ENCODE measurements at regions not wholly inside any gene's neighbourhood (a gene's known extent, or its start where the extent isn't known, plus 50 kb on each side); places are given as distances from the start of the nearest gene placed in this dataset.

DNA sequence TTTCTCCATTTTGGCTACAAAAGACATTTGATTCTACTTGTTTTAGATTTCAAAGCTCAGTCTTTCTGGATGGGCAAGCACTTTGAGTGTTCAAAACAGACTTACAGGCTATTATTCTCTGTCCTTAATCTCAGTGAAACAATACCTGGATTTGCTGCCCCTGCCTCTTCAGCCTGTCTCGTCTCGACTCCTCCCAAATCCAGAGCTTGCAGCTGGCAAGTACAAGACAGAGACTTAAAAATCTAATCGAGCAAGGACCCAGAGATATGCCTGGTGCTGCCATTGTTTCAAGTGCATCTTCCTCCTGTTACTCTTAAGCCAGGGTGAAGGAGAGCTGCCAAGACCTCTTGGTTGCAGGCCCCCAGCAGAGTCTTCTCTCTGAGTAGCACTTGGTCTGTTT lies 59.2 kb downstream of the LRRC30 start:
- TF ChIP-seq SP1 (IDR thresholded peaks at IDR 0.05; ENCODE audit: low read depth) (no peak), ZFX (IDR thresholded peaks at IDR 0.05) (no peak), JUND (IDR thresholded peaks at IDR 0.05) (no peak), RAD21 (IDR thresholded peaks at IDR 0.05; ENCODE audit: low read depth) (no peak), EZH2 (IDR thresholded peaks at IDR 0.05) (no peak), POLR2A (IDR thresholded peaks at IDR 0.05; ENCODE audit: borderline replicate concordance, extremely low read depth, insufficient read depth, insufficient read length) (no peak), TCF7L2 (IDR thresholded peaks at IDR 0.05; ENCODE audit: borderline replicate concordance, extremely low read depth, insufficient read depth, insufficient read length) (no peak), SRF (IDR thresholded peaks at IDR 0.05; ENCODE audit: low read depth) (no peak), ELF1 (IDR thresholded peaks at IDR 0.05; ENCODE audit: borderline replicate concordance, low read depth) (no peak), EZH2phosphoT487 (IDR thresholded peaks at IDR 0.05; ENCODE audit: borderline replicate concordance) (no peak)
- TF ChIP-seq, protein P1, sequence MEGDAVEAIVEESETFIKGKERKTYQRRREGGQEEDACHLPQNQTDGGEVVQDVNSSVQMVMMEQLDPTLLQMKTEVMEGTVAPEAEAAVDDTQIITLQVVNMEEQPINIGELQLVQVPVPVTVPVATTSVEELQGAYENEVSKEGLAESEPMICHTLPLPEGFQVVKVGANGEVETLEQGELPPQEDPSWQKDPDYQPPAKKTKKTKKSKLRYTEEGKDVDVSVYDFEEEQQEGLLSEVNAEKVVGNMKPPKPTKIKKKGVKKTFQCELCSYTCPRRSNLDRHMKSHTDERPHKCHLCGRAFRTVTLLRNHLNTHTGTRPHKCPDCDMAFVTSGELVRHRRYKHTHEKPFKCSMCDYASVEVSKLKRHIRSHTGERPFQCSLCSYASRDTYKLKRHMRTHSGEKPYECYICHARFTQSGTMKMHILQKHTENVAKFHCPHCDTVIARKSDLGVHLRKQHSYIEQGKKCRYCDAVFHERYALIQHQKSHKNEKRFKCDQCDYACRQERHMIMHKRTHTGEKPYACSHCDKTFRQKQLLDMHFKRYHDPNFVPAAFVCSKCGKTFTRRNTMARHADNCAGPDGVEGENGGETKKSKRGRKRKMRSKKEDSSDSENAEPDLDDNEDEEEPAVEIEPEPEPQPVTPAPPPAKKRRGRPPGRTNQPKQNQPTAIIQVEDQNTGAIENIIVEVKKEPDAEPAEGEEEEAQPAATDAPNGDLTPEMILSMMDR (IDR thresholded peaks at IDR 0.05 in 2 of 3, conservative IDR thresholded peaks at IDR 0.05 in 1 of 3; ENCODE audit: borderline replicate concordance in 1 of 3, insufficient read depth in 1 of 3, low read depth in 2 of 3, low read length in 2 of 3) = no peak
- TF ChIP-seq, protein P2, sequence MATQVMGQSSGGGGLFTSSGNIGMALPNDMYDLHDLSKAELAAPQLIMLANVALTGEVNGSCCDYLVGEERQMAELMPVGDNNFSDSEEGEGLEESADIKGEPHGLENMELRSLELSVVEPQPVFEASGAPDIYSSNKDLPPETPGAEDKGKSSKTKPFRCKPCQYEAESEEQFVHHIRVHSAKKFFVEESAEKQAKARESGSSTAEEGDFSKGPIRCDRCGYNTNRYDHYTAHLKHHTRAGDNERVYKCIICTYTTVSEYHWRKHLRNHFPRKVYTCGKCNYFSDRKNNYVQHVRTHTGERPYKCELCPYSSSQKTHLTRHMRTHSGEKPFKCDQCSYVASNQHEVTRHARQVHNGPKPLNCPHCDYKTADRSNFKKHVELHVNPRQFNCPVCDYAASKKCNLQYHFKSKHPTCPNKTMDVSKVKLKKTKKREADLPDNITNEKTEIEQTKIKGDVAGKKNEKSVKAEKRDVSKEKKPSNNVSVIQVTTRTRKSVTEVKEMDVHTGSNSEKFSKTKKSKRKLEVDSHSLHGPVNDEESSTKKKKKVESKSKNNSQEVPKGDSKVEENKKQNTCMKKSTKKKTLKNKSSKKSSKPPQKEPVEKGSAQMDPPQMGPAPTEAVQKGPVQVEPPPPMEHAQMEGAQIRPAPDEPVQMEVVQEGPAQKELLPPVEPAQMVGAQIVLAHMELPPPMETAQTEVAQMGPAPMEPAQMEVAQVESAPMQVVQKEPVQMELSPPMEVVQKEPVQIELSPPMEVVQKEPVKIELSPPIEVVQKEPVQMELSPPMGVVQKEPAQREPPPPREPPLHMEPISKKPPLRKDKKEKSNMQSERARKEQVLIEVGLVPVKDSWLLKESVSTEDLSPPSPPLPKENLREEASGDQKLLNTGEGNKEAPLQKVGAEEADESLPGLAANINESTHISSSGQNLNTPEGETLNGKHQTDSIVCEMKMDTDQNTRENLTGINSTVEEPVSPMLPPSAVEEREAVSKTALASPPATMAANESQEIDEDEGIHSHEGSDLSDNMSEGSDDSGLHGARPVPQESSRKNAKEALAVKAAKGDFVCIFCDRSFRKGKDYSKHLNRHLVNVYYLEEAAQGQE (IDR thresholded peaks at IDR 0.05; ENCODE audit: low read depth) = no peak
- TF ChIP-seq, protein P3, sequence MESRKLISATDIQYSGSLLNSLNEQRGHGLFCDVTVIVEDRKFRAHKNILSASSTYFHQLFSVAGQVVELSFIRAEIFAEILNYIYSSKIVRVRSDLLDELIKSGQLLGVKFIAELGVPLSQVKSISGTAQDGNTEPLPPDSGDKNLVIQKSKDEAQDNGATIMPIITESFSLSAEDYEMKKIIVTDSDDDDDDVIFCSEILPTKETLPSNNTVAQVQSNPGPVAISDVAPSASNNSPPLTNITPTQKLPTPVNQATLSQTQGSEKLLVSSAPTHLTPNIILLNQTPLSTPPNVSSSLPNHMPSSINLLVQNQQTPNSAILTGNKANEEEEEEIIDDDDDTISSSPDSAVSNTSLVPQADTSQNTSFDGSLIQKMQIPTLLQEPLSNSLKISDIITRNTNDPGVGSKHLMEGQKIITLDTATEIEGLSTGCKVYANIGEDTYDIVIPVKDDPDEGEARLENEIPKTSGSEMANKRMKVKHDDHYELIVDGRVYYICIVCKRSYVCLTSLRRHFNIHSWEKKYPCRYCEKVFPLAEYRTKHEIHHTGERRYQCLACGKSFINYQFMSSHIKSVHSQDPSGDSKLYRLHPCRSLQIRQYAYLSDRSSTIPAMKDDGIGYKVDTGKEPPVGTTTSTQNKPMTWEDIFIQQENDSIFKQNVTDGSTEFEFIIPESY (IDR thresholded peaks at IDR 0.05; ENCODE audit: extremely low read depth, insufficient replicate concordance, low read length) = no peak

Measured in HCT116 (cell line).